ENCODE measurements at regions not wholly inside any gene's neighbourhood (a gene's known extent, or its start where the extent isn't known, plus 50 kb on each side); places are given as distances from the start of the nearest gene placed in this dataset.

DNA sequence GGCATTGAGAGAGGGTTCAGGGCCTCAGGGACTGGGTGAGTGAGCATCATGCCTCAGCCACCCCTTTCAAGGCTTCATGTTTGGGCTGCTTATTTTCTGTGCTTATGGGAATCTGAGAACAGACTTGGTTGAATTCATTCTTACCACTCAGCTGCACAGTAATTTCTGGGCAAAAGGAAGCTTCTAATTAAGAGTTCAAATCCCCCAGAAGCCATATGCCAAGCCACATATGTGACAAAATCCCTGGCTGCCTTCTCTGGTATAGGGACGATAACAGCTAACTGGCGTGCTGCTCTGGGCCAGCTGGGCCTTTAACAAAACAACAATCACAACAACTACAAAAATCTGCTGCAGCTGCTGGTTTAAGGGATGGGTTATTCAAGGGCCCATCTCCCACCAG, 181.0 kb upstream of the ANKRD28 start:
- H3K36me3 ChIP-seq (ENCODE audit: low read depth): no peaks in the 10 kb centered on the region
- no peaks in the 10 kb centered on the region for H3K9me3 ChIP-seq (ENCODE audit: low read depth)
- no peak for TF ChIP-seq EZH2 (IDR thresholded peaks at IDR 0.05; ENCODE audit: insufficient read depth, poor library complexity, severe bottlenecking)
- no peaks in the 10 kb centered on the region for H3K27me3 ChIP-seq (replicated peaks; ENCODE audit: insufficient read depth)
- peaks cover 15% of the 10 kb centered on the region for H3K4me1 ChIP-seq (ENCODE audit: insufficient read depth)
- H4K20me1 ChIP-seq (ENCODE audit: insufficient read depth): no peaks in the 10 kb centered on the region
- no peak overlapping the region for H3K27ac ChIP-seq
- no peaks in the 10 kb centered on the region for H3K79me2 ChIP-seq (ENCODE audit: insufficient read depth)
- no peak overlapping the region for H2AFZ ChIP-seq
- H3K4me3 ChIP-seq: no peak overlapping the region
- in situ Hi-C loops (cut with MboI): no loop called here
- H3K4me2 ChIP-seq (ENCODE audit: unreplicated experiment): no peak overlapping the region
- peaks cover 19% of the 10 kb centered on the region for H3F3A ChIP-seq (ENCODE audit: insufficient read depth)
- 98 to 100% methylated on average over 2 of the region's 2 CpGs for WGBS, 2 experiments (ENCODE audit: low coverage in 1 of 2, low lambda C conversion rate in 2 of 2, missing lambda C conversion rate in 2 of 2)
- no peak overlapping the region for H3K9ac ChIP-seq
- H3K9me2 ChIP-seq (ENCODE audit: insufficient read depth): no peaks in the 10 kb centered on the region
- DNase-seq: no peak

GRCh38 chr3:15979495-15979894, 181.7 kb upstream of the ANKRD28 start:
- no peaks in the 10 kb centered on the region for H3K79me2 ChIP-seq (ENCODE audit: insufficient read depth)
- no peak overlapping the region for H3K27ac ChIP-seq
- H3K4me3 ChIP-seq: no peak overlapping the region
- H3K9me2 ChIP-seq (ENCODE audit: insufficient read depth): no peaks in the 10 kb centered on the region
- 34 to 47% methylated on average over 2 of the region's 2 CpGs for WGBS, 2 experiments (ENCODE audit: low coverage in 1 of 2, low lambda C conversion rate in 2 of 2, missing lambda C conversion rate in 2 of 2)
- peak; percentile 48 for DNase-seq
- no peaks in the 10 kb centered on the region for H3K27me3 ChIP-seq (replicated peaks; ENCODE audit: insufficient read depth)
- H2AFZ ChIP-seq: no peak overlapping the region
- TF ChIP-seq EZH2 (IDR thresholded peaks at IDR 0.05; ENCODE audit: insufficient read depth, poor library complexity, severe bottlenecking) (no peak), EZH2phosphoT487 (IDR thresholded peaks at IDR 0.05; ENCODE audit: insufficient read depth, low read depth) (no peak)
- H3K9ac ChIP-seq: no peak overlapping the region
- H4K20me1 ChIP-seq (ENCODE audit: insufficient read depth): no peaks in the 10 kb centered on the region
- no peaks in the 10 kb centered on the region for H3K36me3 ChIP-seq (ENCODE audit: low read depth)
- peaks cover 22% of the 10 kb centered on the region for H3K4me1 ChIP-seq (ENCODE audit: insufficient read depth)
- peaks cover 26% of the 10 kb centered on the region for H3F3A ChIP-seq (ENCODE audit: insufficient read depth)
- H3K4me2 ChIP-seq (ENCODE audit: unreplicated experiment): no peak overlapping the region
- H3K9me3 ChIP-seq (ENCODE audit: low read depth): no peaks in the 10 kb centered on the region
- in situ Hi-C loops (cut with MboI): no loop called here

- Histone ChIP-seq H3K4me3 (no peak overlapping the region), H3K36me3 (ENCODE audit: low read depth) (no peaks in the 10 kb centered on the region), H3K9me3 (ENCODE audit: low read depth) (no peaks in the 10 kb centered on the region), H3K27me3 (replicated peaks; ENCODE audit: insufficient read depth) (no peaks in the 10 kb centered on the region), H3K79me2 (ENCODE audit: insufficient read depth) (no peaks in the 10 kb centered on the region), H4K20me1 (ENCODE audit: insufficient read depth) (no peaks in the 10 kb centered on the region), H3K9me2 (ENCODE audit: insufficient read depth) (no peaks in the 10 kb centered on the region), H3F3A (ENCODE audit: insufficient read depth) (peaks cover 30% of the 10 kb centered on the region), H3K4me2 (ENCODE audit: unreplicated experiment) (no peak overlapping the region), H3K27ac (no peak overlapping the region), H3K4me1 (ENCODE audit: insufficient read depth) (peaks cover 25% of the 10 kb centered on the region), H2AFZ (no peak overlapping the region), H3K9ac (no peak overlapping the region)
- 84 to 91% methylated on average over 3 of the region's 3 CpGs for WGBS, 2 experiments (ENCODE audit: low coverage in 1 of 2, low lambda C conversion rate in 2 of 2, missing lambda C conversion rate in 2 of 2)
- in situ Hi-C loops (cut with MboI): no loop called here
- TF ChIP-seq EZH2 (IDR thresholded peaks at IDR 0.05; ENCODE audit: insufficient read depth, poor library complexity, severe bottlenecking): no peak
- no peak for TF ChIP-seq EZH2phosphoT487 (IDR thresholded peaks at IDR 0.05; ENCODE audit: insufficient read depth, low read depth)
- DNase-seq: no peak
Observed at GRCh38 chr3:15979900-15980299, 182.1 kb upstream of the ANKRD28 start.

DNA sequence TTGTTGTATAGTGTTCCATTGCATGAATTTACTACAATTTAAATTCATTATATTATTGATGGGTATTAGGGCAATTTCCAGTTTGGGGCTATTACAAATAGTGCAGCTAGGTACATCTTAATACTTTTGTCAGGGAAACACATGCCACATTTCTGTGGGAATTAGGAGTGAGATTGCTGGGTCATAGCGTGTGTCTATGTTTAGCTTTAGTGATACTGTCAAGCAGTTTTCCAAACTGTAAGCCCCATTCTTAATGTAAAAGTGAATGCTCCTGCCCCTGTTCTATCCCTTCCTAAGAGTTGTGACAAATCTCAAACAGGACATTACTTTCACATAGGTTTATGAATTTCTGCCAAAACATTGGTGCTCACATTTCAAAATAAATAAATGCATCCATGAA, 184.5 kb upstream of the ANKRD28 start:
- DNase-seq: no peak
- Histone ChIP-seq H3K9me2 (ENCODE audit: insufficient read depth) (no peaks in the 10 kb centered on the region), H3K27ac (peak overlapping the region; percentile 92), H3K27me3 (replicated peaks; ENCODE audit: insufficient read depth) (no peaks in the 10 kb centered on the region), H3K4me2 (ENCODE audit: unreplicated experiment) (peak overlapping the region; percentile 74), H3K36me3 (ENCODE audit: low read depth) (no peaks in the 10 kb centered on the region), H3K9ac (peak overlapping the region; percentile 71), H2AFZ (peak overlapping the region; percentile 30), H3K4me3 (peak overlapping the region; percentile 51), H4K20me1 (ENCODE audit: insufficient read depth) (no peaks in the 10 kb centered on the region), H3K4me1 (ENCODE audit: insufficient read depth) (peaks cover 25% of the 10 kb centered on the region), H3K9me3 (ENCODE audit: low read depth) (no peaks in the 10 kb centered on the region), H3F3A (ENCODE audit: insufficient read depth) (peaks cover 40% of the 10 kb centered on the region), H3K79me2 (ENCODE audit: insufficient read depth) (no peaks in the 10 kb centered on the region)
- 48 to 65% methylated on average over 1 of the region's 1 CpG for WGBS, 2 experiments (ENCODE audit: low coverage in 1 of 2, low lambda C conversion rate in 2 of 2, missing lambda C conversion rate in 2 of 2)
- TF ChIP-seq EZH2phosphoT487 (IDR thresholded peaks at IDR 0.05; ENCODE audit: insufficient read depth, low read depth) (no peak), EZH2 (IDR thresholded peaks at IDR 0.05; ENCODE audit: insufficient read depth, poor library complexity, severe bottlenecking) (no peak)
- in situ Hi-C loops (cut with MboI): no loop called here

- no peaks in the 10 kb centered on the region for H3K36me3 ChIP-seq (ENCODE audit: low read depth)
- no peaks in the 10 kb centered on the region for H4K20me1 ChIP-seq (ENCODE audit: insufficient read depth)
- in situ Hi-C loops (cut with MboI): no loop called here
- no peaks in the 10 kb centered on the region for H3K9me3 ChIP-seq (ENCODE audit: low read depth)
- H3K4me3 ChIP-seq: peak overlapping the region; percentile 51
- H3K27ac ChIP-seq: peak overlapping the region; percentile 92
- H3F3A ChIP-seq (ENCODE audit: insufficient read depth): peaks cover 40% of the 10 kb centered on the region
- H3K27me3 ChIP-seq (replicated peaks; ENCODE audit: insufficient read depth): no peaks in the 10 kb centered on the region
- H3K9ac ChIP-seq: peak overlapping the region; percentile 71
- H3K4me1 ChIP-seq (ENCODE audit: insufficient read depth): peaks cover 25% of the 10 kb centered on the region
- peak overlapping the region; percentile 74 for H3K4me2 ChIP-seq (ENCODE audit: unreplicated experiment)
- no peaks in the 10 kb centered on the region for H3K9me2 ChIP-seq (ENCODE audit: insufficient read depth)
- TF ChIP-seq EZH2 (IDR thresholded peaks at IDR 0.05; ENCODE audit: insufficient read depth, poor library complexity, severe bottlenecking) (no peak), EZH2phosphoT487 (IDR thresholded peaks at IDR 0.05; ENCODE audit: insufficient read depth, low read depth) (no peak)
- DNase-seq: peak; percentile 99
- 0 to 1% methylated on average over 10 of the region's 10 CpGs for WGBS, 2 experiments (ENCODE audit: low coverage in 1 of 2, low lambda C conversion rate in 2 of 2, missing lambda C conversion rate in 2 of 2)
- H2AFZ ChIP-seq: peak overlapping the region; percentile 58
- no peaks in the 10 kb centered on the region for H3K79me2 ChIP-seq (ENCODE audit: insufficient read depth)
Observed at GRCh38 chr3:15982667-15983196, 185.0 kb upstream of the ANKRD28 start.

Data from GM23248 (cell line).